H54 (cell line): ENCODE measurements at regions not wholly inside any gene's neighbourhood (a gene's known extent, or its start where the extent isn't known, plus 50 kb on each side); places are given as distances from the start of the nearest gene placed in this dataset.

ENCODE experiments used
- DNase-seq: peaks from one replicate; pipeline ENCODE4 v3.0.0; 2011; ENCODE audit warnings: low spot score, mixed read lengths; ENCODE audit not compliant: insufficient read length
- FAIRE-seq: peaks from 3 replicates; lab custom pipeline; 2011; peaks lifted over from hg19 to GRCh38; lab: Jason Lieb, UNC
- POLR2A ChIP-seq: IDR thresholded peaks from 2 replicates; pipeline ENCODE4 v1.6.1; 2011; ENCODE audit warnings: low read depth, mild to moderate bottlenecking, low read length

DNA sequence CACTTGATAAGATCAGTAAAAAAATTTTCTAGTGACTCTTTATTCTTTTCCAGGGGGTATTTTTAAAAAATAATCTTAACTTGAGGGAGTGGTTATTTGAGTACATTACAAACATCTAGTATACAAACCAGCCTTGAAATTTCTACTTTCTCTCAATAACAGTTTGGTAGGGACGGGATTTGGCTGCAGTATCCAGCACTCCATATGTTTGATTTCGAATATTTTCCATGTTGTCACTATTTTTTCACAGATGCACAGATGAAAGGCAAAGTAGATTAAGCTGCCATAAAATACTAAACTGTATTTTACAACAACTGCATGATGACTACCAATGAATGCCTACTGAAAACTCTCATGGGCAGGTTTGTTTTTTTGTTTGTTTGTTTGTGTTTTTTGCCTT is 225.0 kb downstream of the COX7B2 start:
- no peak for TF ChIP-seq POLR2A
- DNase-seq = no peak
- FAIRE-seq = no peak

DNA sequence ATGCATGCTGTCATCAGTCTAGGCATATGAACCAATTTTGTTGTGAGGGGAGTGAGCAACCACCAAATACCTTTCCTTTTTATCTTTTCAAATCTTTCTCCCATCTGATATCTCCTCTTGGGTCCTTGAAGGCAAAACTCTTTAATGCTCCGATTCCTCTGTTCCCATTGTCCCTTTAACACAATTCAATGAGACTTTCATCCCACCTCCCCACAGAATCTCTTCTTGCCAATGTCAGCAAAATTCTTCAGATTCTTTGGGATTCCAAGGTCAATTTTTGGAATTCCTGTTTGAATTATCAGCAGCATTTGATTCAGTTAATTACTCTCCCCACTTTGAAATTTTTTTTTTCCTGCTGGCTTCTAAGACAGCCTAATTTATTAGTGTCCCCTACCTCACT is 232.7 kb downstream of the COX7B2 start:
- FAIRE-seq (no peak), DNase-seq (no peak)
- no peak for TF ChIP-seq POLR2A

- FAIRE-seq (no peak), DNase-seq (no peak)
- no peak for TF ChIP-seq POLR2A
Measured at GRCh38 chr4:46674326-46674725, 234.7 kb downstream of the COX7B2 start.

GRCh38 chr4:46667790-46668189 is 241.3 kb downstream of the COX7B2 start:
- FAIRE-seq (no peak), DNase-seq (no peak)
- no peak for TF ChIP-seq POLR2A

DNA sequence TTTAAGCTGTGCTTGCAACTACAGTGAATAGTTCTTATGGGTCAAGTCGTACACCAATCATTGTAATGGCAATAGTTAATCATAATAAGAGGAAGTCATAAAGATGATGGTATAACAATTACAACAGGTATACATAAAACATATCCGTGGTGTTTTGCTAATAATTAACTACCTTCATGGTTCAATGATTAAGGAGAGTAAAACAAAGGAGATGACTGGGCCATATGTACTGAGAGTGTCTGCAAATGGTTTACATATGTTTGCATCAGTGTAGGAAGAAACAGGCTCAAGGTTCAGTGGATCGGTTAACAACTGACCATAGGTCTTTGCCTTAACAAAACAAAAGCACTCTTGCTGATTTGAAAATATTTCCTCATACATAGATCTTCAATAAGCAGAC is 253.0 kb downstream of the COX7B2 start:
- FAIRE-seq = no peak
- TF ChIP-seq POLR2A = no peak
- no peak for DNase-seq

- TF ChIP-seq POLR2A = no peak
- DNase-seq (no peak), FAIRE-seq (no peak)
Measured at GRCh38 chr4:46653842-46654241, 255.2 kb downstream of the COX7B2 start.

DNA sequence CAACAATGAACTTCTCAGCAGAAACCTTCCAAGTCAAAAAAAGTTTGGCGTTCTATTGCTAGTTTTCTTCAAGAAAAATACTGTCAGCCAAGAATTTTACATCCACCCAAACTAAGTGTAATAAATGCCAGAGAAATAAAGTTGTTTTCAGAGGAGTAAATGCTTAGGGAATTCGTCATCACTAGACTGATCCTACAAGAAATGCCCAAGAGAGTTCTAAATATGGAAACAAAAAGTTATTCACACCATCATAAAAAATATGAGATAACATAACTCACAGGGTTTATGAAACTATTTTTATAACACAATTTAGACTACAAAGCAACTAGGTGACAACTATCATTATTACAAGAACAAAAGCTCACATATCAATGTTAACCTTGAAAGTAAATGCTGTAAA is 259.5 kb upstream of the GABRA2 start:
- DNase-seq (no peak), FAIRE-seq (no peak)
- TF ChIP-seq POLR2A = no peak

GRCh38 chr4:46648088-46648744 is 258.3 kb upstream of the GABRA2 start:
- peak; percentile 1 for DNase-seq
- FAIRE-seq = no peak
- TF ChIP-seq POLR2A = no peak

- no peak for DNase-seq
- no peak for TF ChIP-seq POLR2A
- FAIRE-seq = no peak
Measured at GRCh38 chr4:46645126-46645525, 255.2 kb upstream of the GABRA2 start.
